Loucy (cell line): ENCODE measurements at regions not wholly inside any gene's neighbourhood (a gene's known extent, or its start where the extent isn't known, plus 50 kb on each side); places are given as distances from the start of the nearest gene placed in this dataset.

Experiments used
- CTCF ChIP-seq: fragments of 200-600 bp; sonication (generic); conservative IDR thresholded peaks from 2 replicates; pipeline ENCODE4 v1.5.1; 2014; ENCODE audit warnings: mild to moderate bottlenecking, antibody characterized with exemption, low read length
- EZH2phosphoT487 ChIP-seq: fragments of 200-600 bp; IDR thresholded peaks from 2 replicates; pipeline ENCODE4 v1.6.1; 2018; ENCODE audit warnings: antibody characterized with exemption, mild to moderate bottlenecking, moderate library complexity, borderline replicate concordance

GRCh38 chr5:167778228-167778627 lies 513.2 kb upstream of the WWC1 start:
- TF ChIP-seq CTCF = no peak
- TF ChIP-seq EZH2phosphoT487 = no peak
